GM21619 (cell line): ENCODE measurements at regions not wholly inside any gene's neighbourhood (a gene's known extent, or its start where the extent isn't known, plus 50 kb on each side); places are given as distances from the start of the nearest gene placed in this dataset.
"Not testable (repeated sequence)": the region's sequence is repeated elsewhere in the genome, so short reads cannot be mapped to it uniquely, and the experiment has no call there.

Source experiments
- ATAC-seq: cut with Tn5 transposase; IDR thresholded peaks from one replicate; pipeline ENCODE4 v1.9.1; 2021; ENCODE audit not compliant: unreplicated experiment

DNA sequence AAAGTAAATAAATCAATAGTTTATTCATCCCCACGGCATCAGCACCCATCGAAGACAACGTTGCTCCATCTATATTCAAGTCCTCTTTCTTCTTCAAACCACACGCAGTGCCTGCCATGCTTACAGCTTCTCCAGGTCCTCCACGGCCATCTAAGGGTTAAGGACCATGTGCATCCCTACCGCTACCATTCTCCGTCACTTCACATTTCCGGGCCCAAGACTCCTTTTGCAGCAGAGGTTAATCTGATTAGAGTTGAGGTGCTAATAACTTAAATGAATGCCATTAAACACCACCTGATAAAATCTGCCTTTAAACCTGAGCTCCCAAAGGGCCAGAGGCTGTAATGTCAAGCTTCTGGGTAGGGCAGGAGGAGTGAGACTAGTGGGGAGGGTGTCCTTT, 79.7 kb upstream of the CCND2 start:
- no peak for ATAC-seq

DNA sequence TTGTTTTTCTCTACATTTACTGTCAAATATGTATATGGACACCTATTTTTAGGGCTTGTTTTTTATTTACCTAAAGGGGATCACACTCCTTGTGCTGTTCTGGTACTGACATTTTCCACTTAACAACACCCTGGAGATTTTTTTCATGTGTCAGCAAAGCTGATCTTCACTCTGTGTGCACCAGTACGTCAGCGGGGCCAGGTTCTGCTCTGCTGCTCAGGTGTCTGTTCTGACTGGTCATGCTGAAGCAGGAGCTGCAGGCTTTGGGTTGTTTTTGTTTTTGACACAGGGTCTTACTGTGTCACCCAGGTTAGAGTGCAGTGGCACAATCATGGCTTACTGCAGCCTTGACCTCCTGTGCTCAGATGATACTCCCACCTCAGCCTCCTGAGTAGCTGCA, 81.9 kb upstream of the CCND2 start:
- ATAC-seq, result peak; percentile 41

DNA sequence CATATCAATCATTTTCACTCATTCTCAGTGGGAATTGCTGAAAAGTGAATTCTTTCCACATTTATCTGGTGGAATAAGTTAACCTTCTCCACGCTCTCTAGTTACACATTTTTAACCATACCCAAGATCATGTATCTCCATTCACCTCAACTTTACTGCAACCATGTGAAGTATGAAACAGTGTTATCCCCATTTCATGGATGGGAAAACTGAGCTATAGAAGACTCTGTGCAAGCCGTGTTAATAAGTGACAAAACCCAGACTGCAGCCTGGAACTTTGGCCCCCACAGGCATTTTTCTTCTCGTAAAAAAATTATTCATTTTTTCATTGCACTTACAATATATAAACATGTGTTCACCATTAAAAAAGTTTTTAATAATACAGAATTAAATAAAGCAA, 82.4 kb upstream of the CCND2 start:
- no peak for ATAC-seq

DNA sequence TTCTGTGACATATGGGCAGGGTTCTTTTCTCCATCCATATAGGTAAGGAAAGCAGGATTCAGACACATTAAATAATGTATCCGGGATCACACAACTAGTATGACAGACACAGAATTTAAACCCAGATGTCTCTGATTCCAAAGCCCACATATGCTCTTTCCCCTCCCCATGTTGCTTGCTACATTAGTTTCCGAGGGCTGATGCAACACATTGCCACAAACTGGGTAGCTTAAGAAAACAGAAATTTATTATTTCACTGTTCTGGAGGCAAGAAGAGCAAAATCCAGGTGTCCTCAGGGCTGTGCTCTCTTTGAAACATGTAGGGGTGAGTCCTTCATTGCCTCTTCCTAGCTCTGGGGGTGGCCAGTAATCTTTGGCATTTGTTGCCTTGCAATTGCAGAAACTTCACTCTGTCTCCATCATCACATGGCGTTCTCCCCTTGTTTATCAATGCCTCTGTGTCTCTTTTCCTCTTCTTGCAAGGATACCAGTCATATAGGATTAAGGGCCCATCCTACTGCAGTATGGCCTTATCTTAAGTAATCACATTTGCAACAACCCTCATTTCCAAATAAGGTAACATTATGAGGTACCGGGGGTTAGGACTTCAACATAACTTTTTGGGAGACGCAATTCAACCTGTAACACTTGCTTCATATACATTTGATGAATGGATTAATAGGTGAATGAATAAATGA, 83.0 kb upstream of the CCND2 start:
- no peak for ATAC-seq

DNA sequence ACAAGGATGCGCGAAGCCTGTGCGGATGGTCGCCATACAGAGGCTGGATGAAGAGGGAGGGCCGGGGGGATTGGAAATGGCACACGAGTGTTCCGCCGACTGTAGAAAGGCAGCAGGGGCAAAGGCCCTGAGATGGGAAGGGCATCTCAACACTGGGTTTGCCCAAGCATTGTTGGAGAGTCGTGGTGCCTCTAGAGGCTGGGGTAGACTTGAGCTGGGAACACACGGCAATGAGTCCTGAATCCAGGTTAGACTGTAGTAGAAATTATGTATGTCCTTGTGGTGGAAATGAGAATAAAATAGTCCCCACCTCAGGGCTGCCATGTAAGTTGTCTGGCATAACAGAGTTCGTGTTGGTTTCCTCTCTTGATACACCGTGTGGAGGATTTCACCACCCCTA, 83.8 kb upstream of the CCND2 start:
- no peak for ATAC-seq

DNA sequence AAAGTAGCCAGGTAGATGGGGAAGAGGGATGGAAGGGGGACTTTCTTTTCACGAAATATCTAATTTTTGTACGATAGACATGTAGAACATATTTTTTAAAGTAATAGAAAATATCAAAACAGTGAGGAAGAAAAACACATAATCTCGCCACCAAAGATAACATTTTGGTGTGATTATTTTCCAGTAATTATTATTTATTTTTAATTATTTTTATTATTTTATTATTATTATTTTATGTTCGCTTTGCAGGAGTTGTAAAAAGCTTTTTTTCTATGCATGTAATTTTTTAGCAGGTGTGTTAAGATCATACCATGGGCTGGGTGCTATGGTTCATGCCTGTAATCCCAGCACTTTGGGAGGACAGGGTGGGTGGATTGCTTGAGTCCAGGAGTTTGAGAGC, 85.6 kb upstream of the CCND2 start:
- no peak for ATAC-seq

DNA sequence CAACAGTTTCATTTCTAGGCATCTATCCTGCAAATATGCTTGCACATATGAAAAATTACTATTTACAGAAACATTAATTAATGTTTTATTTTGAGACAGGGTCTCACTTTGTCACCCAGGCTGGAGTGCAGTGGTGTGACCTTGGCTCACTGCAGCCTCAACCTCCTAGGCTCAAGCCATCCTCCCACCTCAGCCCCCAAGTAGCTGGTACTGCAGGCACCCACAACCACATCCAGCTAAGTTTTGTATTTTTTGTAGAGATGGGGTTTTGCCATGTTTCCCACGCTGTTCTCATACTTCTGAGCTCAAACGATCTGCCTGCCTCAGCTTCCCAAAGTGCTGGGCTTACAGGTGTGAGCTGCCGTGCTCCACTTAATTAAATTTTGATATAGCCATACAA, 86.2 kb upstream of the CCND2 start:
- ATAC-seq, result not testable (repeated sequence)

DNA sequence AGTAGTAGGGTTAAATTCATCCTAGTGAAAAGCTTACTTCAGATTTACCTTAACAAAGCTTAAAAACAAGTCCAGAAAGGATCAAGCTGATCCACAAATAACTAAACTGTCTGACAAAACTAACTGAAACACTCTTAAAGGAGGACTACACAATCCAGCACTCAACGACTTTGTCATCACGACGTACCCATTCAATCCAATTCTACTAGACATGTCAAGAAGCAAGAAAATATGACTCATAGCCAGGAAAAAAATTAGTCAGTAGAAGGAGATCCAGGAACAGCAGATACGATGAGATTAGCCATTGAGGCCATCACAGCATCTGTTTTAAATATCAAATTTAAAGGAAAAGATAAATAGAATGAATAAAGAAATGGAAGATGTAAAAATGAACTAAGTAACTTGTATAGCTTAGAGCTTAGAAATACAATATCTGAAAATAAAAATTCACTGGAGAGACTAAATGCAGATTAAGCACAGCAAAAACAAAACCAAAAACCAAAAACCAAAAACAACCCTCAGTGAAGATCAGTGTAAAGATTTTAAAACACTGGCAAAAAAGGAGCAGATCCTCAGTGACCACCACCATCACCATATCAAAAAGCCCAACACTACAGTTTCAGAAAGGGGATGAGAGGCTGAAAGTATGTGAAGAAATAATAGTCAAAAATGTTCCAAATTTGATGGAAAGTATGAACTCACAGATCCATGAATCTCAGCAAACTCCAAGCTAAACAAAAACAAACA, 95.0 kb upstream of the CCND2 start:
- no peak for ATAC-seq

DNA sequence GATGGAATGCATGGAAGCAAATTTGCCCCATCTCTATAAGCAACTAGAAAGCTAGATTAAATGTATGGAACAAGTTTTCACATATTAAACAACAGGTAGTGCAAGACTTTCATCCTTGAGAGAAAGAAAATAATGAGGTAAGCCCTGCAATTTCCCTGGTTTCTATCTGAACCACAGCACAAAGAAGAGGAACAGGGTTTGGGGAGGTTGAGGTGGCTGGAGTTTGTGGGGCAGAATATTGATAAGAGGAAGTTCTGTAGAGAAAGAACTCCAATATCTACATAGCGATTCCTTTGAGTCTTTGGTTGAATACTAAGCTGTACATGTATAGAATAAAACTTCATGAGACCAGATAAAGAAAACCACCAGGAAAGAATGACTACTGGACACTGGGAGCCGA, 96.3 kb upstream of the CCND2 start:
- no peak for ATAC-seq

DNA sequence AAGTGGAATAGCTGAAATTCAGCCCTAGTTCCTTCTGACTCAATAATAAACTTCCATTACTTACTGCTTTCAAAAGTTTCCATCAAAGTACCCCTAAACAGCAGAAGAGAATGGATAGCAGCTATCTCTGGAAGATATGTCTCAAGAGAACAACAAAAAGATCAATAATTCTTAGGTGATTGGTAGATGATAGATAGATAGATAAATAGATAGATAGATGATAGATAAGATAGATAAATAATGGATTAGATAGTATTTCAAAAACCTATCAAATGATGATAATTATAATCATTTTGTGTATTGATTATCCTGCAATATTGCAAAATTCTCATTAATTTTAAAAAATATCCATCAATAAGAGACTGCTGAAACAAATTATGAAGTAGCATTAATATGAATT, 97.4 kb upstream of the CCND2 start:
- ATAC-seq, result no peak

DNA sequence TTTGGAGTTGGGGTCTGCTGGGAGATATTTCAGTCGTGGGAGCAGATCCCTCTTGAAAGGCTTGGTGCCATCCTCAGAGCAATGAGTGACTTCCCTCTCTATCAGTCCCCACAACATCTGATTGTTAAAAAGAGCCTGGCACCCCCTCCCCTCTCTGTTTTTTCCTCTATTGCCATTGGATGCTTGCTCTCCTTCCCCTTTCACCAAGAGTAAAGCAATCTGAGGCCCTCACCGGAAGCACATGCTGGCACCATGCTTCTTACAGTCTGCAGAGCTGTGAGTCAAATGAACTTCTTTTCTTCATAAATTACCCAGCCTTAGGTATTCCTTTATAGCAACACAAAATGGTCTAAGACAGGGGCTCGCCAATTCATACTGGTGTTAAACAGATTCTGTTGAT, 99.1 kb upstream of the CCND2 start:
- no peak for ATAC-seq

DNA sequence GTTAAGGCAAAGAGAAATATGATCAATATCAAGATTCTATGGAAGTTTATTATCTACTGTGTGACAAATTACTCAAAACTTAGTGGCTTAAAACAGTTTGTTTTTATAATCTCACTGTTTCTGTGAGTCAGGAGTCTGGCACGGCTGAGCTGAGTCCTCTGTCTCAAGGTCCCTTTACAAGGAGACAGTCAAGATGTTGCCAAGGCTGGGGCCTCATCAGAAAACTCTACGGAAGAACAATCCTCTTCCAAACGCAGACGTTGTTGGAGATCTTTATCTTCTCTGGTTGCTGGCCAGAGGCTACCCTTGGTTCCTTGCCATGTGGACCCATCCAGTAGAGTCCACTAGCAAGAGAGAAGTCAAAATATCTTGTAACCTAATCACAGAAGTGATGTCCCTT, 100.6 kb upstream of the CCND2 start:
- no peak for ATAC-seq

DNA sequence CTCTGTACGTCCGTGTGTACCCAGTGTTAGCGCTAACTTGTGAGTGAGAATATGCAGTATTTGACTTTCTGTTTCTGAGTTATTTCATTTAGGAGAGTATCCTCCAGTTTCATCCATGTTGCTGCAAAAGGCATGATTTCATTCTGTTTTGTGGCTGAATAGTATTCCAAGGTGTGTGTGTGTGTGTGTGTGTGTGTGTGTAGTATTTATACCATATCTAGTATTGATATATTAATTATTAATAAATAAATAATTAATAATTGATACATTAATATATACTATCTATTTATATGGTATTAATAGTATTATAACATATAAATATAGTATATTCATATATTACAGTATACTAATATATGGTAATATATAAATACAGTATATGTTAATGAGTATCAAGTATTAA, 101.8 kb upstream of the CCND2 start:
- no peak for ATAC-seq

DNA sequence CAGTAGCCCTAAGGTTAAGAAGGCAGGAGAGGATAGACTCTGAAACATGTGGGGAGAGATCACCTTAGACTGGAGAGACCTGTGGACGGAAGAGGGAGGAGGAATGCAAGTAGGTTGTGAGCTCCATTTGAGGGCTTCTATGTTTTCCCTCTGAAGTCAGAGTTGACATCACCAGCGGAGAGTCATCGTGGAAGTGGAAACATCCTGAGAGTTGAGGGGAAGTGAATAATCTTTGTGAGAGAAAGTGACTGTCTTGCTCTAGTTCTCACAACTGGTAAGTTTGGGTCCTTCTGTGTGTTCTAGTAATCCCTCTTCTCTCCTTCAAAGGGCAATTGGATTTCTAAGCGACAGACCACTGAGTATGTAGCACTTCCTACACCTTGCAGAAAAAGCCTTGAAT, 103.6 kb upstream of the CCND2 start:
- ATAC-seq, result no peak

DNA sequence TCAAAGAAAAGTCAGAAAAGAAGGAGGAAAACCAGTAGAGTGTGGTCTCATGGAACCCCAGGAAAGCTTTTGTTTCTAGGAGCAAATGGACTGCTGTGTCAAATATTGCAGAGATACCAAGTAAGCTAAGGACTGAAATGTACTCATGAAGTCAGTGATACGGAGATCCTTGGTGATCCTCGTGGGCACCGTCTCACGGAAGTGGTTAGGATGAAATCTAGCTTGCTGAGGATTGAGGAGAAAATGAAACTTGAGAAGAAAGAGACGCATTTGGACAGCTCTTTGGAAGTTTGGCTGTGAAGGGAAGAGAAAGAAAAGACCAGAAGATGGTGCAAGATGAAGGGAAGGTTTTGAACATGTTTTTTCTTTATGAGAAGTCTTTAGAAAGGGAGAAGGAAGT, 104.0 kb upstream of the CCND2 start:
- ATAC-seq, result no peak

DNA sequence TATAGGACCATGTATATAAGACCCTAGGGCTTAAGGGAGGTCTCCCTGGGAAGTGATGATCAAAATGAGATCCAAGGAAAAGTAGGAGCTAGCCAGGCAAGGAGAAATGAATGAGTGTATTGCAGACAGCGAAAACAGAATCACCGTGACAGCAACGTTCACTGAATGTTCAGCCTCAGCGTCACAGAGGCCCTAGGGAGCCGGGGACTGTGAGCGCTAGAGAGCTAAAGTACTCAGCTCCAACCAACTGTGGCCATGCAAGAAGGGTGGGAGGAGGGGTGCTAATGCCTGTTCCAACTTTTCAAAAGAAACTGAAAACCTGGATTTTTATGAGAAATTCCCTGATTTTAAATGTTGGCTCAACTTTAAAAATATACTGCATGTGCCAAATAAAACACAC, 105.5 kb upstream of the CCND2 start:
- no peak for ATAC-seq

DNA sequence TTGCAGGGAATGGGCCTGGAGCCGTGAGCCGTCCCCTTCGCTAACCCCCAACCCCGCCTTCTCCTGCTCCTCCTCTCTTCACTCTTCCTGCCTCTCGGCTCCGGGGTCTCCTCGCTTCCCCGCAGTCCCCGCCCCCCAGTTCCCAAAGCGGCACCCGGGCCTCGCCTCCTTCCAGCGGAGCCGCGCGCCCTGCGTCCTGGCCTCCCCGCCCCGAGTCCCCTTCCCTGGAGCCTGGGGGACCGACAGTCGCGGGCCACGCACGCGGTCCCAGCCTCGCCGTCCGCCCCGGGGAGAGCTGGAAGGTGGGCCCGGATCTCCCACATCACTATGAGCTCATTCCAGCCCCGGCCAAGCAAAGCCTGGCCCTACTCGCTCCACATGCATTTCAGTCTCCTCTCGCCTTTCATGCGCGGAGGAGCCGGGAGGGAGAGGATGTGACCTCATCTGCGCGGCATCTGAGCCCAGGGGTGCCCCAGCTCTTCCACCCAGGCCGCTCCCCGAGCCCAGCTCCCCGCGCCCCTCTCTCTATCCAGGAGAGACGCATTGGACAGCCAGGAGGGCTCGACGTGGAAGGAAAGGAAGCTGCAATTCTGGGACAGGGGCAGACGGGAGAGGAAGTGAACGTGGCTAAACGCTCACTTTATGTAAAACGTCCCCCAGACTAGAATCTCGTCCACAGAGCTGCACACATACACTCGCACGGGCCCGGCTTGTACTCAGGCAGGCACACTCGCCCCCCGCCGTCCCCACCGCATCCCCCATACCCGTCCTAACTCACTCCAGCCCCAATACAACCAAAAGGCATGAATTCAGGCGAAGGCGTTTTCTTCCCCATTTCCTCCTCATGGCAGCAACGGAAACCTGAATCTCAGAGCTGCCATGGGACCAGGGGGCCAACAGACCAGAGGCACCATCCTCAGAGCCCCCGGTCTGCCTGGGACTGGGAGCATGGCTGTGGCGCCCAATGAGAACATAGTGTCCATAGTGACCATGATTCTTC, 108.7 kb upstream of the CCND2 start:
- ATAC-seq, result peak; percentile 63

DNA sequence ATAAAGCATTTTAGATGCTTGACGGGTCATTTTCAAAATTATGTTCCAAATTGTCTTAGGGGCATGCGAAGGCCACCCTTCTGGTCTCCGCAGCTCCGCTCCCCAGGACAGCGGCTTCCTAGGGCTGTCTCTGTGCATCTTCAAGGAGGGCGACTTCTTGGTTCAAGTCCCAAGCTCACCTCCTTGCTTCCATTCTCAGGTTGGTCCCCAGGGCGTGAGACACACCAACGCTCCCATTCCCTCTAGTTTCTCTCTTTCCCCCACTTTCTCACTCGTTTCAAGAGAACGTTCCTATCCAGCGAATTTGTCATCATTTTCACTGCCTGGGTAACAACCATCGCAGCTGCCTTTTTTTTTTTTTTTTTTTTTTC, 109.4 kb upstream of the CCND2 start:
- ATAC-seq, result no peak

DNA sequence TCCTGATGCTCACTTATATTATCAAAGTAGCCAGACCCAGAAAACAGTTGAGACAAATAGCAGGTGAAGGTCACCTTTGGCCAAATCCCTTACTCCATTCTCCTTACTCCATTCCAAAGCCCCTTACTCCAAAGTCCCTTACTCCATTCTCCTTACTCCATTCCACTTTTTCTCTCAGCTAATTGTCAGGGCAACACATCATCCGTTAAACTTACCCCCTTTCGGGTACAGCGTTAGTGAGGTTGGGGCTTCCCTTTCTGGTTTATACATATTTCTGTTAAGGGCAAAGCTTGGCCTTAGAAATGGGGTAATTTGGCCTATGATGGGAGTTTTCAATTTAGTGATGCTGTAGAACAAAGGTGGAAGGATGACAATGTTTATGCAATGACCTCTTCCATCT, 111.8 kb upstream of the CCND2 start:
- no peak for ATAC-seq

DNA sequence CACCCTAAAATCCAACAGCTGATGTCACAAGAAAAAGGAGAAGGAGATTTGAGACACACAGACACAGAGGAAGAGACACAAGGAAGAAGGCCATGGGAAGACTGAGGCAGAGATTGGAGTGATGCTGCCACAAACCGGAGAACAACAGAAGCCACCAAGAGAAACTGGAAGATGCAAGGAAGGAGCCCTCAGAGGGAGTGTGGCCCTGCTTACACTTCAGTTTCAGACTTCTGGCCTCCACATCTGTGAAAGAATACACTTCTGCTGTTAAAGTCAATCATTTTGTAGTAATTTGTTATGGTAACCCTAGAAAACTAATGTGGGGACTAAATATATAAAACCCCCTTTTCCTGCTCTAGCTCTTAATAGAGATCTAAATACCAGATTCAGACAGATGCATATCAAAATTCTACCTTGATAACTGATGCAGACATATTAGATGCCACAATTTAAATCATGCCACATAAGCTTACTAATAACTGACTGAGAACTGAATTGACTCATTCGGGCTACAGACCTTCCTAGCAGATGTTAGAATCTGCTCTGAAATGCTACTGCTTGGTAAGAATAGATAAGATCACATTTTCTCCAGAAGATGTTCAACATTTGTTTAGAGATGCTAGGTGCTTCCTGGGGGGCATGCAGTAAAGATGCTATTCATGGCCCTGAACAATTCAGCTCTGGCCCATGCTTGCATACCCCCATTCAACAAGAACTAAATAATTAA, 113.1 kb upstream of the CCND2 start:
- no peak for ATAC-seq

DNA sequence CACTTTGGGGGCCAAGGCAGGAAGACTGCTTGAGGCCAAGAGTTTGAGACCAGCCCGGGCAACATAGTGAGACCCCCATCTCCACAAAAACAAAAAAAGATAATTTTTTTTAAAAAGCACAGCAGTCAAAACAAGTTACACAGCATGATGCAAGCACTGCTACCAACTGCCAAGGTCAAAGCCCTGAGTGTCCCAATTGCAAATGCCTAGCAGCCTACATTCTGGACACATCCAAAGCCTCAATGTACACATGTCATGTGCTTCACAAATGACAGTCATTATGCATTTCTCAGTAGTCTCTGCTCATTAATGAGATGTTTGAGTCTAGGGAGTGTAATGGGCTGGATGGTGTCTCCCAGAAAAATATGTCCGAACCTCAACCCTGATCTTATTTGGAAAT, 113.7 kb upstream of the CCND2 start:
- no peak for ATAC-seq
